Endothelial cell (in vitro differentiated cells): ENCODE measurements at regions not wholly inside any gene's neighbourhood (a gene's known extent, or its start where the extent isn't known, plus 50 kb on each side); places are given as distances from the start of the nearest gene placed in this dataset.
"Not testable (repeated sequence)": the region's sequence is repeated elsewhere in the genome, so short reads cannot be mapped to it uniquely, and the experiment has no call there.

ENCODE experiments used
- DNase-seq: peaks from one replicate; pipeline ENCODE4 v3.0.0; 2021; ENCODE audit warnings: low spot score
- H3K27ac Mint-ChIP-seq: one replicate; pipeline ENCODE4 v1.8.0; 2021; ENCODE audit warnings: mixed read lengths, inconsistent platforms; ENCODE audit not compliant: unreplicated experiment
- H3K27me3 Mint-ChIP-seq: one replicate; pipeline ENCODE4 v1.8.0; 2021; ENCODE audit warnings: mild to moderate bottlenecking, moderate library complexity, mixed read lengths, inconsistent platforms; ENCODE audit not compliant: unreplicated experiment
- H3K36me3 Mint-ChIP-seq: one replicate; pipeline ENCODE4 v1.8.0; 2021; ENCODE audit warnings: mild to moderate bottlenecking, low read depth, mixed read lengths, inconsistent platforms; ENCODE audit not compliant: unreplicated experiment
- H3K4me1 Mint-ChIP-seq: one replicate; pipeline ENCODE4 v1.8.0; 2021; ENCODE audit warnings: mild to moderate bottlenecking, mixed read lengths, inconsistent platforms; ENCODE audit not compliant: unreplicated experiment
- H3K4me3 Mint-ChIP-seq: one replicate; pipeline ENCODE4 v1.8.0; 2021; ENCODE audit warnings: mild to moderate bottlenecking, mixed read lengths, inconsistent platforms; ENCODE audit not compliant: unreplicated experiment
- H3K9me3 Mint-ChIP-seq: one replicate; pipeline ENCODE4 v1.8.0; 2021; ENCODE audit warnings: mixed read lengths, inconsistent platforms; ENCODE audit not compliant: unreplicated experiment
- CTCF ChIP-seq: fragments of 200-600 bp; sonication (generic); IDR thresholded peaks from one replicate; pipeline ENCODE4 v1.5.0; 2021; ENCODE audit warnings: antibody characterized with exemption; ENCODE audit not compliant: unreplicated experiment

GRCh38 chr1:181319907-181320306, 163.4 kb upstream of the CACNA1E start:
- H3K36me3 Mint-ChIP-seq = peaks cover 3% of the 10 kb centered on the region

GRCh38 chr1:181324797-181325616, 158.3 kb upstream of the CACNA1E start:
- no peak overlapping the region for H3K4me3 Mint-ChIP-seq
- H3K36me3 Mint-ChIP-seq = no peaks in the 10 kb centered on the region
- TF ChIP-seq CTCF = no peak
- H3K27ac Mint-ChIP-seq = no peak overlapping the region
- DNase-seq = no peak
- H3K27me3 Mint-ChIP-seq = peaks cover 5% of the 10 kb centered on the region
- H3K4me1 Mint-ChIP-seq = no peaks in the 10 kb centered on the region
- no peaks in the 10 kb centered on the region for H3K9me3 Mint-ChIP-seq

More at GRCh38 chr1:181319907-181320306, 163.4 kb upstream of the CACNA1E start:
- TF ChIP-seq CTCF = no peak
- Mint-ChIP-seq H3K4me3 (no peak overlapping the region), H3K27ac (no peak overlapping the region), H3K27me3 (peaks cover 18% of the 10 kb centered on the region), H3K9me3 (no peaks in the 10 kb centered on the region), H3K4me1 (peaks cover 14% of the 10 kb centered on the region)
- DNase-seq = no peak

GRCh38 chr1:181325765-181326164, 157.6 kb upstream of the CACNA1E start:
- H3K4me3 Mint-ChIP-seq, DNase-seq: not testable (repeated sequence)

GRCh38 chr1:181326348-181326747, 157.0 kb upstream of the CACNA1E start:
- H3K27me3 Mint-ChIP-seq = peaks cover 4% of the 10 kb centered on the region
- no peaks in the 10 kb centered on the region for H3K4me1 Mint-ChIP-seq
- TF ChIP-seq CTCF = no peak
- no peaks in the 10 kb centered on the region for H3K36me3 Mint-ChIP-seq
- H3K9me3 Mint-ChIP-seq = no peaks in the 10 kb centered on the region
- no peak overlapping the region for H3K27ac Mint-ChIP-seq
- H3K4me3 Mint-ChIP-seq = no peak overlapping the region
- no peak for DNase-seq

More at GRCh38 chr1:181325765-181326164, 157.6 kb upstream of the CACNA1E start:
- not testable (repeated sequence) for H3K36me3 Mint-ChIP-seq, H3K9me3 Mint-ChIP-seq, H3K4me1 Mint-ChIP-seq, H3K27me3 Mint-ChIP-seq, H3K27ac Mint-ChIP-seq

- Mint-ChIP-seq H3K4me3 (no peak overlapping the region), H3K27me3 (peaks cover 2% of the 10 kb centered on the region), H3K27ac (no peak overlapping the region), H3K9me3 (no peaks in the 10 kb centered on the region), H3K36me3 (no peaks in the 10 kb centered on the region), H3K4me1 (no peaks in the 10 kb centered on the region)
- no peak for DNase-seq
- no peak for TF ChIP-seq CTCF
Observed at GRCh38 chr1:181327796-181328195, 155.5 kb upstream of the CACNA1E start.
